Osteoblast (primary cell): ENCODE measurements at regions not wholly inside any gene's neighbourhood (a gene's known extent, or its start where the extent isn't known, plus 50 kb on each side); places are given as distances from the start of the nearest gene placed in this dataset.

Experiments
- DNase-seq: peaks from one replicate; pipeline ENCODE4 v3.0.0; 2011; ENCODE audit warnings: low spot score, mixed read lengths; ENCODE audit not compliant: insufficient read length; ENCODE audit errors: missing footprints
- H2AFZ ChIP-seq: 2 replicates; pipeline ENCODE4 v1.6.0; 2011; ENCODE audit warnings: mild to moderate bottlenecking, low read length
- H3K27ac ChIP-seq: 2 replicates; pipeline ENCODE4 v1.5.1; 2011; ENCODE audit warnings: mild to moderate bottlenecking, low read depth, low read length, moderate library complexity
- H3K27me3 ChIP-seq: 2 replicates; pipeline ENCODE4 v1.6.0; 2012; ENCODE audit warnings: mild to moderate bottlenecking, control low read depth, inconsistent platforms, low read length, moderate library complexity; ENCODE audit not compliant: insufficient read depth
- H3K36me3 ChIP-seq: 2 replicates; pipeline ENCODE4 v1.5.1; 2011; ENCODE audit warnings: mild to moderate bottlenecking, low read length, control low read depth, moderate library complexity; ENCODE audit not compliant: insufficient read depth
- H3K4me1 ChIP-seq: 2 replicates; pipeline ENCODE4 v1.5.1; 2011; ENCODE audit warnings: mild to moderate bottlenecking, low read length, control low read depth, moderate library complexity; ENCODE audit not compliant: insufficient read depth
- H3K4me2 ChIP-seq: 2 replicates; pipeline ENCODE4 v1.6.0; 2011; ENCODE audit warnings: mild to moderate bottlenecking, low read length; ENCODE audit not compliant: insufficient read depth
- H3K4me3 ChIP-seq: fragments of 200-600 bp; sonication (generic); 3 replicates; pipeline ENCODE4 v1.5.1; 2012; ENCODE audit warnings: mild to moderate bottlenecking, low read length, inconsistent platforms; ENCODE audit not compliant: insufficient read depth
- H3K79me2 ChIP-seq: 2 replicates; pipeline ENCODE4 v1.6.0; 2012; ENCODE audit warnings: mild to moderate bottlenecking, low read length, control low read depth, inconsistent platforms; ENCODE audit not compliant: insufficient read depth
- H3K9me3 ChIP-seq: 2 replicates; pipeline ENCODE4 v1.5.1; 2011; ENCODE audit warnings: low read depth, low read length, control low read depth
- H4K20me1 ChIP-seq: 2 replicates; pipeline ENCODE4 v1.6.0; 2012; ENCODE audit warnings: mild to moderate bottlenecking, low read length, control low read depth; ENCODE audit not compliant: insufficient read depth
- CTCF ChIP-seq: IDR thresholded peaks from 2 replicates; pipeline ENCODE4 v1.5.1; 2011; ENCODE audit warnings: mild to moderate bottlenecking, low read depth, low read length, moderate library complexity; ENCODE audit errors: extremely low read depth

GRCh38 chr2:71797035-71797810 is 343.9 kb downstream of the DYSF start:
- Histone ChIP-seq H3K4me1 (peaks cover 17% of the 10 kb centered on the region), H3K4me2 (no peak overlapping the region), H4K20me1 (no peaks in the 10 kb centered on the region), H2AFZ (no peak overlapping the region), H3K9me3 (no peaks in the 10 kb centered on the region), H3K79me2 (no peaks in the 10 kb centered on the region), H3K4me3 (no peak overlapping the region), H3K27ac (no peak overlapping the region), H3K36me3 (no peaks in the 10 kb centered on the region), H3K27me3 (peaks cover 2% of the 10 kb centered on the region)
- peak; percentile 35 for DNase-seq
- TF ChIP-seq CTCF, result no peak

- peak; percentile 63 for DNase-seq
- Histone ChIP-seq H3K4me2 (no peak overlapping the region), H3K27me3 (peaks cover 2% of the 10 kb centered on the region), H3K36me3 (no peaks in the 10 kb centered on the region), H3K79me2 (no peaks in the 10 kb centered on the region), H3K27ac (no peak overlapping the region), H2AFZ (no peak overlapping the region), H3K4me3 (no peak overlapping the region), H3K9me3 (no peaks in the 10 kb centered on the region), H3K4me1 (peaks cover 17% of the 10 kb centered on the region), H4K20me1 (no peaks in the 10 kb centered on the region)
- no peak for TF ChIP-seq CTCF
Measured at GRCh38 chr2:71796174-71796593, 342.8 kb downstream of the DYSF start.

GRCh38 chr2:71795486-71795885 is 342.1 kb downstream of the DYSF start:
- H4K20me1 ChIP-seq, result no peaks in the 10 kb centered on the region

More at GRCh38 chr2:71795486-71795885, 342.1 kb downstream of the DYSF start:
- Histone ChIP-seq H3K4me3 (no peak overlapping the region), H3K4me1 (peaks cover 17% of the 10 kb centered on the region), H2AFZ (no peak overlapping the region), H3K27me3 (peaks cover 2% of the 10 kb centered on the region), H3K79me2 (no peaks in the 10 kb centered on the region), H3K36me3 (no peaks in the 10 kb centered on the region), H3K9me3 (no peaks in the 10 kb centered on the region), H3K4me2 (no peak overlapping the region), H3K27ac (no peak overlapping the region)
- DNase-seq, result peak; percentile 42
- no peak for TF ChIP-seq CTCF
